ENCODE measurements at regions not wholly inside any gene's neighbourhood (a gene's known extent, or its start where the extent isn't known, plus 50 kb on each side); places are given as distances from the start of the nearest gene placed in this dataset.

GRCh38 chr7:9782275-9782674 is 1191.4 kb upstream of the PHF14 start:
- no peak for TF ChIP-seq CTCF (IDR thresholded peaks at IDR 0.05; ENCODE audit: insufficient read depth, low read depth, low read length)
- TF ChIP-seq EZH2 (IDR thresholded peaks at IDR 0.05; ENCODE audit: insufficient read depth, low read length): no peak

GRCh38 chr7:9785211-9785610 is 1188.5 kb upstream of the PHF14 start:
- Histone ChIP-seq H3K4me2 (ENCODE audit: low read length) (no peak overlapping the region), H3K9me3 (ENCODE audit: insufficient read depth, low read depth, low read length) (no peaks in the 10 kb centered on the region), H3K4me1 (ENCODE audit: insufficient read depth, low read length) (no peaks in the 10 kb centered on the region), H3K4me3 (ENCODE audit: insufficient read depth, low read depth, low read length) (no peak overlapping the region), H3K27ac (ENCODE audit: low read depth, low read length) (no peak overlapping the region), H3K27me3 (ENCODE audit: insufficient read depth, low read length) (no peaks in the 10 kb centered on the region), H2AFZ (ENCODE audit: low read depth, low read length) (no peak overlapping the region), H3K79me2 (ENCODE audit: insufficient read depth, low read length) (no peaks in the 10 kb centered on the region), H3K36me3 (ENCODE audit: insufficient read depth, low read length) (no peaks in the 10 kb centered on the region), H3K9ac (ENCODE audit: low read length) (no peak overlapping the region), H4K20me1 (ENCODE audit: insufficient read depth, low read length) (no peaks in the 10 kb centered on the region)
- FAIRE-seq (no peak), DNase-seq (ENCODE audit: low read depth) (no peak)
- H3K36me3 Mint-ChIP-seq (ENCODE audit: low read depth, unreplicated experiment): no peaks in the 10 kb centered on the region
- H3K27ac Mint-ChIP-seq (ENCODE audit: unreplicated experiment): no peak overlapping the region
- H3K27me3 Mint-ChIP-seq (ENCODE audit: low read depth, unreplicated experiment): no peaks in the 10 kb centered on the region
- no peaks in the 10 kb centered on the region for H3K4me1 Mint-ChIP-seq (ENCODE audit: low read depth, unreplicated experiment)
- TF ChIP-seq CTCF (IDR thresholded peaks at IDR 0.05; ENCODE audit: insufficient read depth, low read depth, low read length) (no peak), EZH2 (IDR thresholded peaks at IDR 0.05; ENCODE audit: insufficient read depth, low read length) (no peak)
- H3K4me3 Mint-ChIP-seq (ENCODE audit: unreplicated experiment): no peak overlapping the region
- H3K9me3 Mint-ChIP-seq (ENCODE audit: unreplicated experiment): no peaks in the 10 kb centered on the region

More at GRCh38 chr7:9782275-9782674, 1191.4 kb upstream of the PHF14 start:
- H3K4me2 ChIP-seq (ENCODE audit: low read length): no peak overlapping the region
- Mint-ChIP-seq H3K27me3 (ENCODE audit: low read depth, unreplicated experiment) (no peaks in the 10 kb centered on the region), H3K27ac (ENCODE audit: unreplicated experiment) (no peak overlapping the region), H3K4me1 (ENCODE audit: low read depth, unreplicated experiment) (no peaks in the 10 kb centered on the region), H3K36me3 (ENCODE audit: low read depth, unreplicated experiment) (no peaks in the 10 kb centered on the region), H3K9me3 (ENCODE audit: unreplicated experiment) (no peaks in the 10 kb centered on the region), H3K4me3 (ENCODE audit: unreplicated experiment) (no peak overlapping the region)
- no peak overlapping the region for H3K4me3 ChIP-seq (ENCODE audit: insufficient read depth, low read depth, low read length)
- no peaks in the 10 kb centered on the region for H4K20me1 ChIP-seq (ENCODE audit: insufficient read depth, low read length)
- peaks cover 3% of the 10 kb centered on the region for H3K9me3 ChIP-seq (ENCODE audit: insufficient read depth, low read depth, low read length)
- no peaks in the 10 kb centered on the region for H3K79me2 ChIP-seq (ENCODE audit: insufficient read depth, low read length)
- no peaks in the 10 kb centered on the region for H3K4me1 ChIP-seq (ENCODE audit: insufficient read depth, low read length)
- H3K9ac ChIP-seq (ENCODE audit: low read length): no peak overlapping the region
- FAIRE-seq: no peak
- no peaks in the 10 kb centered on the region for H3K27me3 ChIP-seq (ENCODE audit: insufficient read depth, low read length)
- no peak overlapping the region for H2AFZ ChIP-seq (ENCODE audit: low read depth, low read length)
- H3K36me3 ChIP-seq (ENCODE audit: insufficient read depth, low read length): no peaks in the 10 kb centered on the region
- DNase-seq (ENCODE audit: low read depth): no peak
- no peak overlapping the region for H3K27ac ChIP-seq (ENCODE audit: low read depth, low read length)

GRCh38 chr7:9796241-9796640 is 1177.4 kb upstream of the PHF14 start:
- Mint-ChIP-seq H3K27me3 (ENCODE audit: low read depth, unreplicated experiment) (no peaks in the 10 kb centered on the region), H3K36me3 (ENCODE audit: low read depth, unreplicated experiment) (no peaks in the 10 kb centered on the region), H3K9me3 (ENCODE audit: unreplicated experiment) (no peaks in the 10 kb centered on the region), H3K4me3 (ENCODE audit: unreplicated experiment) (no peak overlapping the region), H3K27ac (ENCODE audit: unreplicated experiment) (no peak overlapping the region), H3K4me1 (ENCODE audit: low read depth, unreplicated experiment) (no peaks in the 10 kb centered on the region)
- Histone ChIP-seq H3K27me3 (ENCODE audit: insufficient read depth, low read length) (no peaks in the 10 kb centered on the region), H3K4me1 (ENCODE audit: insufficient read depth, low read length) (no peaks in the 10 kb centered on the region), H3K79me2 (ENCODE audit: insufficient read depth, low read length) (no peaks in the 10 kb centered on the region), H3K27ac (ENCODE audit: low read depth, low read length) (no peak overlapping the region), H2AFZ (ENCODE audit: low read depth, low read length) (no peak overlapping the region), H3K9ac (ENCODE audit: low read length) (no peak overlapping the region), H3K9me3 (ENCODE audit: insufficient read depth, low read depth, low read length) (peaks cover 4% of the 10 kb centered on the region), H4K20me1 (ENCODE audit: insufficient read depth, low read length) (no peaks in the 10 kb centered on the region), H3K36me3 (ENCODE audit: insufficient read depth, low read length) (no peaks in the 10 kb centered on the region), H3K4me3 (ENCODE audit: insufficient read depth, low read depth, low read length) (no peak overlapping the region), H3K4me2 (ENCODE audit: low read length) (no peak overlapping the region)
- no peak for TF ChIP-seq EZH2 (IDR thresholded peaks at IDR 0.05; ENCODE audit: insufficient read depth, low read length)
- no peak for TF ChIP-seq CTCF (IDR thresholded peaks at IDR 0.05; ENCODE audit: insufficient read depth, low read depth, low read length)
- FAIRE-seq (no peak), DNase-seq (ENCODE audit: low read depth) (no peak)

Data from astrocyte (in vitro differentiated cells and primary cell).